ENCODE measurements at regions not wholly inside any gene's neighbourhood (a gene's known extent, or its start where the extent isn't known, plus 50 kb on each side); places are given as distances from the start of the nearest gene placed in this dataset.

GRCh38 chr1:59163268-59164092 is 133.4 kb upstream of the FGGY start:
- DNase-seq (ENCODE audit: low read depth in 1 of 2, low spot score in 1 of 2), result no peak

GRCh38 chr1:59164371-59164770 is 132.5 kb upstream of the FGGY start:
- no peak for DNase-seq (ENCODE audit: low read depth in 1 of 2, low spot score in 1 of 2)

DNA sequence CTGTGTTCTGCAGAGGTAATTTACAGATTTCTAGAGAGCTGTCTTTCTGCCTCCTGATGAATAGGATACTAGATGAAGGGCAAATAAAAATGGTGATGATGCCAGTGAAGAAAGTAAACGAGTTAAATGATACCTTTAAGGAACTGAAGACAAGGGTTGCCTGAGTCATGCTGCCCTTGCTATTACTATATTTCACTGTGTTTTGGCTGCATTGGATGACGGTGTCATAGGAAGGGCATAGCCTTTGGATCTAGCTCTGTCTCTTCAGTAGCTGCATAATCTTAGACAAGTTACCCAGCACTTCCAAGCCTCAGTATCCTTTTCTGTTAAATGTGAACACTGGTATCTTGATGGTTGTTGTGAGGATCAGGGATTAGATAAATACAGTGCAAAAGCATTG is 131.5 kb upstream of the FGGY start:
- no peak for DNase-seq (ENCODE audit: low read depth in 1 of 2, low spot score in 1 of 2)

DNA sequence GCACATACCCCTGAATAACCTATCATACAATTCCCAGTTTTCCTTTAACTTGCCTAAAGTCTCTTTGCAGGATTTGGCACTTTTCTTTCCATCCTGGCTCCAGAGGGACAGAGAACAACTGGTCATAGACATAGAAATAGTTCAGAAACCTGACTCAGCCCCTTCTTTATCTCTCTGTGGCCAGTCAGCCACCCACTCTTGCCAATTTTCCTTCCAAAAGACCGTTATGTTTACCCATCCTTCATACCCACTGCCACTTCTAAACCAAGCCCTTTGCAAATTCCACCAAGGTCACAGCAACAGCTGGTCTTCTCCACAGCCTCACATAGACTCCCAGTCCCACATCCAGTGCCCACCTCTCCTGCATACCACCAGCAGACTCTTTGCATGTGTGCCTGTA is 127.2 kb upstream of the FGGY start:
- no peak for DNase-seq (ENCODE audit: low read depth in 1 of 2, low spot score in 1 of 2)

- no peak for DNase-seq (ENCODE audit: low read depth in 1 of 2, low spot score in 1 of 2)
Observed at GRCh38 chr1:59170659-59171058, 126.2 kb upstream of the FGGY start.

DNA sequence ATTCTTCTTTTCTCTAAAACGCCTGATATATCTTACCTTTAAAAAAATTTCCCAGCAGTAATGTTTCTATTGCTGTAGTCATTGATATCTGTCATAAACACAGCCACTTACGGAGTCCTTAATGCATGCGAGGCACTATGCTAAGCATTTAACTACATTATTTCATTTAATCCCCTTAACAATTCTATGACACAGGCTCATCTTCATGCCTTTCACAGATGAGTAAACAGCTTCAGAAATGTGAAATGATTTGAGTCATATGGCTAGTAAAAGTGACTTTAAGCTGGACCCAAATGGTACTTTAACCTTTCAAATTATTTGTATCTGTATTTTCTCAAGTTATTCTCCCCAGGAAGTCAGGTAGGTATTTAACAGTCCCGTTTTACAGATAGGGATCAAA is 125.1 kb upstream of the FGGY start:
- DNase-seq (ENCODE audit: low read depth in 1 of 2, low spot score in 1 of 2), result no peak

GRCh38 chr1:59172693-59173092 is 124.2 kb upstream of the FGGY start:
- no peak for DNase-seq (ENCODE audit: low read depth in 1 of 2, low spot score in 1 of 2)

- DNase-seq (ENCODE audit: low read depth in 1 of 2, low spot score in 1 of 2), result no peak
Observed at GRCh38 chr1:59173721-59174120, 123.2 kb upstream of the FGGY start.

- DNase-seq (ENCODE audit: low read depth in 1 of 2, low spot score in 1 of 2), result no peak
Observed at GRCh38 chr1:59176471-59176870, 120.4 kb upstream of the FGGY start.

- no peak for DNase-seq (ENCODE audit: low read depth in 1 of 2, low spot score in 1 of 2)
Observed at GRCh38 chr1:59177756-59178155, 119.1 kb upstream of the FGGY start.

DNA sequence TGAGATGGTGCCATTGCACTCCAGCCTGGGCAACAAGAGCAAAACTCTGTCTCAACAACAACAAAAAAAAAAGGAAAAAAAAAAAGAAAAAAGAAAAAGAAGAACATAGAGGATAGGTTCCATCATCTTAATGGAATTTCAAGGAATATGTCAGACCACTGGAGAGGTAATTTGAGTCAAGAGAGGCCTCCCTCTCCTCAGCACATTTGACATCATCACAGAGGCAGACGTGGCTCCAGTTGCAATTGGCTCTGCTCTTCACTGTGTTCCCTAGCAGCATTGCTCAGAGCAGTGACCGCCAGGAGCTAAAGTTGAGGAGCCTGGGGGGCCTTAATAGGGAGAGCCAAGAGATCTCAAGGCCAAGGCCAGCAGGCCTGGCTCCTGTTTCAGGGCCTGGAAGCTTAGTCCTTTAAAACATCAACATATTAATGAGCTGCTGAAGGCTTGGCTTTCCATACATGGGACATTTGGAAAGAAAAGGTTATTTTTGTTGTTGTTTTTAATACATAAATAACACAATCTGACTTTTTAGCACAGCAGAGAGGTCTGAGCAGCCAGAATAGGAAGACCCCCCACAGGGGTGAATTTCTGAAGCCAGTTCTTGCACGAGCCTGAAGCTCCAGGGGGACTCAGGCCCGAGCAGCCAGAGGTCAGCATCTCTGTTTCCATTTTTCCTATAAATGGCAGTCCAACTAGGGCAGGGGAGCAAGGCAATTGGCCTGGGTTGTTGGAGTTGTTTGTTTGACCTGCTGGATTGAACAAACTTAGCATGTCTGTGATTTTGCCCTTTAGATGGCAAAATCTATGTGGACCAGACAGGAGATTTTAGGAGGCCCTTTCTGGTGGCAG is 118.3 kb upstream of the FGGY start:
- no peak for DNase-seq (ENCODE audit: low read depth in 1 of 2, low spot score in 1 of 2)

GRCh38 chr1:59179673-59180072 is 117.2 kb upstream of the FGGY start:
- DNase-seq (ENCODE audit: low read depth in 1 of 2, low spot score in 1 of 2), result no peak

GRCh38 chr1:59180735-59181134 is 116.2 kb upstream of the FGGY start:
- no peak for DNase-seq (ENCODE audit: low read depth in 1 of 2, low spot score in 1 of 2)

- DNase-seq (ENCODE audit: low read depth in 1 of 2, low spot score in 1 of 2), result no peak
Observed at GRCh38 chr1:59183749-59184317, 113.1 kb upstream of the FGGY start.

DNA sequence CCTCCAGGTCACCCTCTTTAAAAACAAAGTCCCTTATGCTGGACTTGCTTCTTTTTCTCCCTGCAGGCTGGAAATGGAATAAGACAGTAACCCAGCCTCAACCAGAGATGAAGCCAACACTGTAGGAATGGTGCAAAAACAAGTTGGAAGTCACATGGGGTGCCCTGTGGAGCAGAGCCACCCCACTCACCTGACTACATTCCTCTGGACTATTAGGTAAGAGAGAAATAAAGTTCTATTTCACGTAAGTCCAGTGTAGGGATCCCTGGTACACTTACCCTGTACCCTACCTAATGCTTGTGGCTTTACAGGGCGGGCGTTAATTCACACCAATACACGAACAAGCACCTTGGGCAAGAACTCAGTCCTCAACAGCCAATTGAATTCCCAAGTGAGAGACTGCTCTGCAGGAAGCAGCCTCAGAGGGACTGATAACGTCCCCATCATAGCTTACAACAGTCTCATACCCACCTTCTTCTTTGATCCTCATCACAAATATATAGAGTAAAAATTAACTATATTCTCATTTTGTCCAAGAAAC is 112.5 kb upstream of the FGGY start:
- DNase-seq (ENCODE audit: low read depth in 1 of 2, low spot score in 1 of 2), result no peak

GRCh38 chr1:59185163-59185860 is 111.6 kb upstream of the FGGY start:
- DNase-seq (ENCODE audit: low read depth in 1 of 2, low spot score in 1 of 2), result no peak

GRCh38 chr1:59186656-59187055 is 110.2 kb upstream of the FGGY start:
- DNase-seq (ENCODE audit: low read depth in 1 of 2, low spot score in 1 of 2), result no peak

GRCh38 chr1:59188413-59189213 is 108.3 kb upstream of the FGGY start:
- DNase-seq (ENCODE audit: low read depth in 1 of 2, low spot score in 1 of 2), result no peak

DNA sequence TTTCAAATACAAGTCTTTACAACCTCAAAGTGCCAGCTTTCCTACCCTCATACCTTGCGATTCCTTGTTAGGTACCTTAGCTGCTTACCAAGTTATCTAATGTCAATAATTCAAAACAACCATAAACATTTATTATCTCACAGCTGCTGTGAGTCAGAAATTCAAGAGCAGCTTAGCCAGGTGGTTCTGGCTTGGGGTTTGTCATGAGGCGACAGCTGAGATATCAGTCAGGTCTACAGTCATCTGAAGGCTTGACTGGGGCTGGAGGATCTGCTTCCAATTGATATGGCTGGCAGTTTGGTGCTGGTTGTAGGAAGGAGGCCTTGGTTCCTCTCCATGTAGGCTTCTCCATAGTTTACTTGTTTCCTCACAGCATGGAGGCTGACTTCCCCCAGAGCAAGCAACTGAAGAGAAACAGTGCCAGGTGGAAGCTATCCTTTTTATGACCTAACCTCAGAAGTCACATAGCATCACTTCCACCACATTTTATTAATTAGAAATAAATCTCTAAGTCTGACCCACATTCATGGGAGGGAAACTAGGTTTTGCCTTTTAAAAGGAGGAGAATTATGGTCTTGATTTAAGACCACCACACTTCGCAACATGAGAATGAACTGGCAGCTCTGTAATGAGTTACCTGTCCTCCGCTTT is 103.3 kb upstream of the FGGY start:
- no peak for DNase-seq (ENCODE audit: low read depth in 1 of 2, low spot score in 1 of 2)

- no peak for DNase-seq (ENCODE audit: low read depth in 1 of 2, low spot score in 1 of 2)
Observed at GRCh38 chr1:59194621-59195020, 102.3 kb upstream of the FGGY start.

Measured in activated T-helper 1 cell treated with anti-CD3 and anti-CD28 coated beads, Interleukin-2, amount 50 U/mL, for 16 hours (primary cell).